Fibroblast of the conjunctiva (primary cell): ENCODE measurements at regions not wholly inside any gene's neighbourhood (a gene's known extent, or its start where the extent isn't known, plus 50 kb on each side); places are given as distances from the start of the nearest gene placed in this dataset.
A peak's percentile ranks its signal among the peaks of the same experiment; 100 is the strongest.

ENCODE experiments used
- DNase-seq: peaks from one replicate; pipeline ENCODE4 v3.0.0-alpha.2; 2010; ENCODE audit warnings: low read depth

DNA sequence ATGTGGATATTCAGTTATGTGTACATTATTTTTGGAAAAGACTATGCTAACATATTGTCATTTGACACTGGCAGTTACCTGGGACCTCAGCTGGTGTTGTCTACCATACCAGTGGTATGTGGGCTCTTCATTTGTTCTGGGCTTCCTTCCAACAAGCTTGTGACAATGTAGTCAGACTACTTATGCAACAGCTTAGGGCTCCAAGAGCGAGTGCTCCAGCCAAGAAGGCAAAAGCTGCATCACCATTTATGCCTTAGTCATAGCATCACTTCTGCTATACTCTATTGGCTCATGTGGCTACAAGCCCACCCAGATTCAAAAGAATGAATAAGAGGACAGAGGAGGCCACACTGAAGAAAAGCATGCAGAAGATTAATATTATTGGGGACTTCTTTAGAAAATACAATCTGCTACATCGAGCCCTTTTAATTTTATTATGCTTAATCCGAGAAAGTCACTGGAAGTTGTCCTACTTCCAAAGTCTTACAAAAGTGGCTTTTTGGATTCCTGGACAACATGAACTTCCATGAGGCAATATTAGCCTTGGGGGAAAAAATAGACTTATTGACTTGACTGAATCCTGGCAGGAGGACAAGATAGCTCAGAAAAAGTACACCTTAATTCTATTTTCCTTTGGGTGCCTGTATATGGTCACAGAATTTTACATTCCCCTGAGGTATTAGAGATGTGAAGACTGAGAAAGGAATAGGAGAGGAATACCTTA lies 529.4 kb upstream of the HTR2A start:
- DNase-seq, result peak; percentile 35

DNA sequence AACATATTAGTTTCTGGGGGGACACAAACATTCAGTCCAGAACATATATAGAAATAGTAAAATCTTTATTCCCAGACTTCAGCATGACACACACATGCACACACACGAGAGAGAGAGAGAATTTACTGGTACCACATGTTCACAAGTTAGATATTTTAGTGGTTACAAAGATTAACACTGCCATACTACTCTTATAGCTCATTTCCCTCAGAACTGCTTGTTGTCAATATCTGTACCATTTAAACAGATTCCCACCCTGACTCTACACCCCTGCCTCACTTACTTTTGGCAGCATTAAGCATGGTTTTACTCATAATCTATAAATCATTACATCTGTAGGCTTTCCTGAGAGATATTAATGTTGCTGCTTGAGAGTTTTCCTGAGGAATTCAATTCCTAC lies 524.7 kb upstream of the HTR2A start:
- no peak for DNase-seq

DNA sequence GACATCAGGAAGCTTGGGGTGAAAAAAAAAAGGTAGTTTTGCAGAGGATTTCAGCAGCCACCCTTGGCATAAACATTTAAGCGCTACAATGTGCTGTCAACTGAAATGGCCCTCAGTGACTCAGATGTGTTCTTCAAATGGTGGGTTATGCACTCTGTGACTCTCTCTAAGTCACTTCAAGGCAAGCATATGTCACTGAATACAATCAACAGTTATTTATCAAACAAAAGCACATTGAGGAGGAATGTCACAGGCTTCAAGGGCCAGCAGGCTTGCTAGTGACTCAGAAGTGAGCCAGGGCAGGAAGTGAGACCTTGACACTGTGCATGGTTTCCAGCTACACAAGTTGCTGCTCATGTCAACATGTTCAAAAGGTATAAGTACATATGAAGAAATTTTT lies 523.7 kb upstream of the HTR2A start:
- DNase-seq, result no peak

DNA sequence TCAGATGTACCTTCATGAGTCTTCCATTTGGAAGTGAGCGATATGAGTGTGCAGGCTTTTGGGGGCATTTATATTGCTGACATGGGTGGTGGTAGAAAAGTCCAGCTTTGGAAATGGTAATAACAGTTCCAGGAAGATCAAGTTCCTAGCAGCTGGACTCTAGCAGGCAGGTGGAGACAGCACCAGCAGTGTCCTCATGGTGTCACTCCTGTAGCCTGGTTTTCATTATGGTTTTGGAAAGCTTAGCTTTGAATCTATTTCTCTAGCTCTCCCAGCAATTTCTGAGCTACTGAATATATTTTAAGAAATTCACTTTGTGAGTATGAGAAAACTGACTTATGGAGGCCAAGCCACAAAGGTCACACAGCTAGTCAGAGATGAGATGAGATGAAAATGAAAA lies 523.2 kb upstream of the HTR2A start:
- no peak for DNase-seq

DNA sequence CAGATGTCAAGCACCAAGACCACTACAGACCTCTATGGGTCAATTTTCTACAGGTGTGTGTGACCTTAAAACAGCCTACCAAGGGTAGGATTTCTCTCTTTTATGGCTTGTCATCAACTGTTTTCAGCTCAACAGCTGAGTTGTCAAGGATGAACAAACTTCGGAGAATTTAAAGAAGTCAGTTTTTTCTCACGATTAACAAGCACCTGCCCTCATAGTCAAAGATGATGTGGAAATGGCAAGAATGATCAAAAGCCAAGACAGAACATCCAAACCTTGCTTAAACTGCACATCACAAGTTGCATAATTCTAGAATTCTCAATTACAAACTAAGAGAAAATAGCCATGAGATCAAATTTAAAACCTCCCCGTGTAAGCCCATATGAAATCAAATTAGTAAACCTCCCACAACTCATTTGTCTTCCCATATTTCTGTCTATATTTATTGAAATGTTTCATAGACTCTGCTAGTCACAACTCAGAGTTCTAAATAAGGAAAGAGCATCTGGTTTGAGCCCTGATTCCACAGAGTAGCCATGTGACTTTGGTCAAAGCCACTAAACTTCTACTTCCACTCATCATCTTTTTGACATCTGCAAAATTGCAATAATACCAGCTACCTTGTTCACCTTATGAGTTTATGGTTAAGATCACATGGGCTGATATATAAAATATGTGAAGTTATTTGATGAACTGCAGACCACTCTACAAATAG lies 521.5 kb upstream of the HTR2A start:
- DNase-seq, result no peak

DNA sequence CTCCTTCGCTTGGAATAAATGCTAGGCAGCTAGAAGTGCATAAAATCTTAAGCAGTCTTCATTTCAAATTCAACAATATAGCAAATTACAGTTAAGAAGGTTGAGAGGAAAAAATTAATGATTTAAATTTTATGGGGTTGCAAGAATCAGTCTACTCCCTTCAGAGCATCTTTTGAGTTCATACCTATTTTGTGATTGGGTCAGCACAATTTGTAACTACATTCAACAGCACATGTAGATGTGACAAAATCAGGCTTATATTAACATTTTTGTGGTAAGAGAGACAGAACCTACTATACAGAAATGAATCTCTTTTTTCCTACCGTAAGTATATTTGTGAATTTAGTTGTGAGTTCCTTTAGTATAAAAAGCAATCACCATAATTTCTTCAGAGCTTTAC lies 520.6 kb upstream of the HTR2A start:
- no peak for DNase-seq

DNA sequence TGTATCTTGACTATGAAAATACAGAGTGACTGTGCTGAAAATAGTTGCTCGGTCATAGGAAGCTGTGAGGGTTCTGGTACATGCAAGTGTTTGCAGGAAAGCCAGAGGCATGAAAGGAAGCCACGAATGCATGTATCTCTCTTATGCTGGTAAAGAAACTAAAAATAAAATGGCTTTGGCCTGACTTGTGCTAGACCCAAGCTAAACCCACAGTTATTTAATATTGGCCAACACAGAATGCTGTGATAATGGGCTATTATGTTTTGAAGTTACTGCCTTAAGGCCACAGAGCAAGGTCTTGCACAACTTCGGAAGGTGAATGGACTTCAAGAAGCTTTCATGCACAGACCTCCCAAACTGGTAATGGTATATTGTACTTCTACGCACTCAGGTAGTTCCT lies 518.2 kb upstream of the HTR2A start:
- no peak for DNase-seq

DNA sequence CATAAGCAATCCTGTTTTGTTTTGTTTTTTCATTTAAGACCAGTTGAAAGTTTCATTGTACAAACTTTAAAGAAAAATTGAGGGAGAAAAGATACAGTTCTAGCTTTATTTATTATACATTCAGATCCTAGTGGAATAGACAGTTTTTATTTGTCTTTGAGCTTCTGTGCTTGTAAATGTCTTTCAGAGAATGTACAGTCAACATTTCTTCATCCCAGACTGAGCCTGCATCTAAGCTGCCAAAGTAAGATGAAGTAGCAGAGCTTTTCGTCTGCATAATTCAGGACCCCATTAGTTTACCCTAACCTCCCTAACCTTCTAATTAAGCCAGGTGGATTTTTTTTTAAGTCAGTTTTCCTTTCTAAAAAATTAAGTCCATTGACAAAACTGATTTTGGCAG lies 516.7 kb upstream of the HTR2A start:
- DNase-seq, result no peak

DNA sequence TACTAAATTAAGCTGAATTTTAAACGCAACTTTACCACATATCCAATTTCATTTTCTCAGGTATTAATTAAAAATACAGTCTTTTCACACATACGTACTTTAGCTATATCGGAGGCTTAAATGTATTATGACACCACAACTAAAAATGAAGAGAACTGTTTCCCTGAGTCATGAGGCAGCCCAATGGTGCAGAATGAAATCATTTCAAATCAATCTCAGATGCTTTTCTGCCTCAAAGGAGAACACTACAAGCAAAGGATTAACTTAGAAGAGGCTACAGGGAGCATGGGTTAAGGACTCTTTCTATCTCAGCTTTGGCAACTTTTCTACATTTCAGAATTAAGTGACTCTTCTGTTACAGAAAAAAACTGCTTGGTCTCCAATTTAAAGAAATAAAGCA lies 516.3 kb upstream of the HTR2A start:
- DNase-seq, result peak; percentile 23

DNA sequence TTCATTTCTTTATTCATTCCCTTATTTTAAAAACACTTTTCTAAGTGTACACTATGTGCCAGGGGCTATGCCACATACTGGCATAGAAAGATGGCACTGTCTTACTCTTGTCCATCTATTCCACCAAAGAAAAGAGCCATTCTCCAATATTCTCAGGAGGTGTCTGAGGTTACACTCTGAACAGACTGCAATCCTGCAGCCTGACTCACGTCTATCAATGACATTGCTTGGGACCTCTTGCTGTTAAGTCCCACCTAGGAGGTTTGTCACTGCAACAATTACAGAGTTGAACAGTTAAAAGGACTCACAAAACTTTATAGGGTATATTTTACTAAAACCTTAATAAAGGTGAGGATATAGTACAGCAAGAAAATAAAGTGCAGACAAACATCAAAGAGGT lies 512.9 kb upstream of the HTR2A start:
- DNase-seq, result no peak

DNA sequence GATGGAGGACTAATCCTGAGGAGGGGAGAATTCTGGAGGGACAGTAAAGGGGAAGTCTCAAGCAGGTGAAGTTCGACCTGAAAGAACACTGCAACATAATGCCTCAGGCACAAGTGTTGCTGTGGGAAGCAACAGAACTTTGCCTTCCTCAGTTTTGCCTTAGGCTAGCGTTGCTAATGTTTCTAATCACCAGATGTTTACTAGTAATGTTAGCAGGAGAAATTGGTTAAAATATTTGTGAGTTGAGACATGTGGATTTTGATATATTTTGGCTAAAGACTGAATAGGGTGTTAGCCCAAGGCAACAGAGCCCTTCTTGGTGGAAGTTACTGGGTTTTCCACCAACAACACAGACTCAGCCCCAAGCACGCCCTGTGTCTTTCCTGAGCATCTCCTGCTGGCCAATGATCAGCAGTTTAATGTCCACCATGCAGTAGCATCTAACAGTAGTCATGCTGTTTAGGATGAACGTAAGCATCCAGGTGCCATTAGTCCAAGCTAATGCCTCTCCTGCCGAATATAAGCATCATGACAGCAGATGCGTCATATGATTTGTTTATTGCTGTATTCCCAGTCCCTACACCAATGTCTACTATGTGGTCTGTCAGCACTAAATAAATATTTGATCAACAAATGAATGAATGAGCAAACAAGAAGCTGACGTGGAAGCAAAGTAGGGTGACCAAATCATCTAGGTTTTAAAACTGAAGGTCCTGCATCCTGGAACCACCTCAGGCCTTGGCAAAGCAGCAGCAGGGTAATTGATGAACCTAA lies 511.9 kb upstream of the HTR2A start:
- no peak for DNase-seq

DNA sequence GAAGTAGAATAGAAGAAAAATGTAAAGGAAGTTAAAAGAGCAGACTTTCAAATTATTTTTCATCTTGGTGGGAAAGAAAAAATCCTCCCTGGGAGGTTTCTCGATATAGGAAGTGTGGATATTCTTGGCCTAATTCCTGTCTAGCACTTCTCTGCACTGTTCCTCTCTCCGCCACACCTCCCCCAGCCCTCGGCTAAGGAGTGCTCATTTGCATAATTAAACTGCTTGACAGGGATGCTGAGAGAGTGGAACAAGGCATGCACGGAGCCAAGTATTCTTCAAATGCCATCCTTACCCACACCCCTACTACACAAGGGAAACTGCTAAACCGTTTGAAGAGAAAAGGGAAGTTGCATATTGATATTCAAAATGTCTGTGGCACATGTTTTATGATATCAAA lies 511.0 kb upstream of the HTR2A start:
- no peak for DNase-seq

DNA sequence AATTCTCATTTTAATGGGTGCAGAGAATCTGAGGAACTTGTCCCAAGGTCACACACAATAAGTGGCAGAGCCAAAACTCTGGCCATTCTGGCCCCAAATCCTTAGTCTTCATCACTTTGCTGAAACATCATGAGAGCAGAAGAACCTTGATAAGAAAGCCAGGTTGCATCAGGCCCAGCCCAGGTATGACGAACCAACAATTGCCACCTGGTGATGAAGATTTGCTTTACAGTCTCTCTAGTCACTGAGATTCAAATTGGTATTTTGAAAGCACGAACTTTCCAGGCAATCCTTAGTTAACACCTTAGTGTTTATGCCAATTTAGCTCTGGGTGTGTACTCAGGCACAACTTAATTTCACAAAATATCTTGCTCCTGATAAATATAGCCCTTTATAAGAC lies 502.7 kb upstream of the HTR2A start:
- DNase-seq, result no peak

DNA sequence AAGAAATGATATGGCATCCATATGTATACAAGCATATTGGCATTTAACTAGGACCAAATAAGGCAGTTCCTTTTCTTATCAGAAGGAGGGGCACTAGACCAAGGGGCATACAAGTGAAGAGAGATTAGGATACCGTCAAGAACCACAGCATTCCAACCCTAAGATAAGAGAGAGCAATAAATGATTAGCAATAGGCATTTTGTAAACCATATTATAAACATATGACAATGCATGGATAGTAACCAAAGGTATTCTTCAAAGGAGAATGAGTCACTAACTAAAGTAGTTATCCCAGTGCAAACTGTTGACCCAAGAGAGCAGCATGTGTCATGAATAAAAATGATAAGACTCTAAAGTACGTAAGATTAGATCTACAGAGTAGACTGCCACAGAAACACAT lies 500.9 kb upstream of the HTR2A start:
- DNase-seq, result no peak

DNA sequence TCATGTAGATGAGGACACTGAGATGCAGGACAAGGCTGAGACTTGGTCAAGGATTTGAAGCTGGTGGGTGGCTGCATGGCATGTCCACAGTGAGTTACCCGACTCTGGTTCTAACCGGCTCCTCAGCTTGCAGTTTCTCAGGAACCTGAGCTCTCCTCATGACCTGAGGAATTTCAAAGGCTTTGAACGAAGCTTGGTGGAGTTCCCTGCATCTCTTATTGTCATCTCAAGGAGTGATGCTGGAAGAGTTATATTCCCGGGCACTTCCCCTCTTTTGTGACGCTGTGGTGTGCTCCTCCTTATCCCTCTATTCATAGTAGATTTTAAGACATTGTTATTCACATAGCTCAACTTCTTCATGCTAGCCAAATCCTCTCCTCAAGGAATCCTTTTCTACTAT lies 500.1 kb upstream of the HTR2A start:
- no peak for DNase-seq

DNA sequence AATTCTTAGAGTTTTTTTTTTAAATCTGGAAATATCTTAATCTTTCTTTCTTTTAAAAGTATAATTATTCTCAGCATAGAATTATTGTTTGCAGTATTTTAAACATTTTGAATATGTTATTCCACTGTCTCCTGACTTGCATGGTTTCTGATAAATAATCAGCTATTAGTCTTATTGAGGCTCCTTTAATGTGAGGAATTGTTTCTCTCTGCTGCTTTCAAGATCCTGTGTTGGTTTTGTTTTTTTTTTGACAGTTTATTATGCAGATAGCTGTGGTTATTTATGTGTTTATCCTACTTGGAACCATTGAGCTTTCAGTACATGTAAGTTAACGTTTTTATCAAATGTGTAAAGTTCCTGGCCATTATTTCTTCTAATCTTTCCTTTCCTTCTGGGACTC lies 477.9 kb upstream of the HTR2A start:
- DNase-seq, result no peak

DNA sequence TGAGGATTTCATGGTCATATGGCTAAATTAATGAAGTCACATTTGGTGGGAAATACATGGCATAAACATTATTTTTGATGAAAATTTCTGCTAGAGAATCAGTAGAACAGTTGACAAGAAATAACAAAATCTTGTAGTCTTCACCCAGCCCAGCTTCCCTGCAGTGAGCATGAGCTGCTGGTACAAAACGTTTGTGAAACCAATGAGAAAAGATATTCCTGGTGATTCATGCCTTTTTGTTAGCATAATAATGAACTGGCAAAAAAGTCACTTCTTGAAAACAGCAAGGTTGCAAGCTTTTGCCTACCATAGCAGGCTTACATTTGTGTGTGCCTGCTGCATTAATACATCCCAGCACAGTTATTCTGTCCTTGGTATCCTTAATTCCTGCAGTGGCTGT lies 475.9 kb upstream of the HTR2A start:
- no peak for DNase-seq

DNA sequence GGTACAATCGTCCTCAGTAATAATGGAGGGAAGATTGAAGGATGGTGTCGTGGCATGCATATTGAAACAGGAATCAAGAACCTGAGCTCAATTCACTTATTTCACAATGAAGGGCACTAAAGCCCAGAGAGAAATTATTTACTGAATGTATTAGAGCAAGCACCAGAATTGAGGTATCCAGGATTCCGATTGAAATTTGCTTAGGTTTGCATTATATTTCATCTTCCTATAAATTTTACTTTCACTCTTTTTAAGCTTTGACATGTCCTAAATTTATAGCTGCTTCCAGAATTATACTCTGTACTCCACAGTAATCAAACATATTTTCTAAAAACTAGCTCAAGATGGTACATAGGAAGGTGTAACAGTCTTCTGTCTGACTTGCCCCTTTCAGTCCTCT lies 454.9 kb upstream of the HTR2A start:
- no peak for DNase-seq

DNA sequence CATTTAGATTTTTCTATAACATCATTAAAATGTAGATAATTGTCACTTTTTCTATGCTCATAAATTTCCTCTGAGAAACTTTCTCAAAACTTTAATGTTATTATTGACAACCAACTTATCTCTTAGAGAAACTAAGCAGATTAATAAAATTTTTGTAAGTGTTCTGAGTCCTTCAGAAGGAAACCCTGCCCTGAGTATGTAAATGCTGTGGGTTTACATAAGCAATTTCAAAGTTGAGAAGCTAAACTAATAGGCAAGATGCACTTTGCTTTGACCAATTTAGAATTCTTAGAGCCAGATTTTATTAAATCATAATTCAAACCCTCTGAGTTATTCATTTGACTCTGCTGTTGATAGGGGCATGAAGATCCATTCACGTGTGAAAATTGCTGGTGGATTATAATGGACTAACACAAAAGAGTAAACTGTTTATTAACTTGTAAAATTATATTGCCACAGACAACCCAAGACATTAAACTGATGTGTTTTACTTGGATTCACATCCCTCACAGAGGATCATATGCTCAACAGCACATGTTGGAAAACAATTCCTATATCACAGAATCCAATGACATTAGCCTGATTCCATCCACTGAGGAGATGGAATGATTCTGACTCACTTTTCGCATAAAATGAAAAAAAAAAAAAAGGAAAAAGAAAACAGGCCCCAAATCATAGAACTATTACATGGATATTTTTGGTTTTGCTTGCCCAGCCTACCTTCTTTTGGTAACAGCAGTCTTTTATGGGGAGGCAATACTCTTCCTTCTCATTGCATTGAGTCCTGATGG lies 453.7 kb upstream of the HTR2A start:
- no peak for DNase-seq

DNA sequence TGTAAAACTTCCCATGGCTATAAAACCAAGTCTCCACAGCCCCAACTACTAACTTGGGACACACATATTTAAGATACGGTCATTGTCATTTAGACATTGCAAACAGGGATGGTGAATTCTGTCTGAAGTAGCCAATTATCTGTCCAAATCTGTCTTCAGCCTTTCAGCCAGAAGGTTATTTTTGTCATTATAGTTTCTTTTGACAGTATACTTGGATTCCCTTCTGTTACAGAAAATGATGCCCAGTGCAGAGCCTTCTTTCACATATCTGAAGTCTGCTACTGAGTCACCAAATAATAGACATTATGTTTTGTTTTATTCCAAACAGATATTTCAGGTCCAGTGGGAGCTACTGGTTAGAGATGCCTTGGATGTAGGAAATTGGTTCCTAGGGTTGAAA lies 452.4 kb upstream of the HTR2A start:
- DNase-seq, result no peak

DNA sequence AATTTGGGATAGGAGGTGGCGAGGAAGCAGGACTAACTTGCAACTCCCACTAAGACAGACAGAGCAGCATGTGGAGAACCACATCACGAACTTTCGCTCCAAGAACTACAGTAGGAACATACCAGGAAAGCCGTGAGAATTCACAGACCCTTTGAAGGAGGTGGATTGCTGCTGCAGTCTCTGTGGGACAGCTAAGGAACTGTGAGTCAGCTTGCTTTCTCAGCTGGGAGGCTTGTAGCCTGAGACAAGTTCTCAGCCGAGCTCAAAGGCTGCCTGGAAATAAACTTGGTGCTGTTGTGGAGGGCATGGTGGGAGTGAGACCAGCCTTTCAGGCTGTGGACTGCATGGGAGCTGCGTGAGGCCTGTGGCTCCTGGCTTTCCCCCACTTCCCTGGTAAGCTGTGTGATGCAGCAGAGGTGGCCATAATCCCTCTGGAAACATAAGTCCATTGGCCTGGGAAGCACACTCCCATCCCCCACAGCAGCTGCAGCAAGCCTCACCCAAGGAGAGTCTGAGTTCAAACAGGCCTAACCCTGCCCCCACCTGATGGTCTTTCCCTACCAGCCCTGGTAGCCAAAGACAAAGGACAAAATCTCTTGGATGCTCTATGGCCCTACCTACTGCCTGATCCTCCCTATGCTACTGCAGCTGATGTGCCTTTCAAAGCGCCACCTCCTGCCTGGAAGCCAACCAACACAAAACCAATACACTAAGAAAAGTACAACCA lies 441.1 kb upstream of the HTR2A start:
- peak; percentile 6 for DNase-seq

DNA sequence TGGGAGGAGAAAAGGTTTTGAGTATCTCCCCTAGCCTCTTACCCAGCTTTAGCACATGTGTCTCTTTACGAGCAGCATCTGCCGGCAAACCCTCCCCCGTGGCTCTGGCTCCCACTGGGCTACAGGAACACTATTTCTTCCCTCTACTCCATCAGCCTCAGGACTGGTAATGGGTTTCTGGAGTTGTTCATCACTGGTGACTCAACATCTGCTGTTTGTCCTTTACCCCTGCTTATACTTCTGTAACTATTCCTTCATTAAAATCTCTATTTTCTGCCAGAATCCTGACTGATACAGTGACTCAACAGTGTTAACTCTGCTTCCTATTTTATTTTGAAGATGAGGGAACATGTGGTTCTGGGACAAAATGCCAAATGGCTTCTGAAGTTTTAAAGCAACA lies 437.3 kb upstream of the HTR2A start:
- peak; percentile 78 for DNase-seq
